Naive thymus-derived CD4-positive, alpha-beta T cell (primary cell): ENCODE measurements at regions not wholly inside any gene's neighbourhood (a gene's known extent, or its start where the extent isn't known, plus 50 kb on each side); places are given as distances from the start of the nearest gene placed in this dataset.

Source experiments
- ATAC-seq: fragments of 150-1000 bp; cut with Tn5 transposase; 2 replicates; pipeline ENCODE4 v1.10.0; 2021; ENCODE audit warnings: mild to moderate bottlenecking, moderate library complexity
- CTCF ChIA-PET: fragments of 350-600 bp; sonication (Branson Sonifier 250); formaldehyde crosslinking; loops from one replicate; lab custom pipeline; 2021; ENCODE audit warnings: antibody characterized with exemption; lab: Charles Lee
- POLR2A ChIA-PET: fragments of 350-600 bp; sonication (Branson Sonifier 250); formaldehyde crosslinking; loops from one replicate; lab custom pipeline; 2021; ENCODE audit warnings: antibody characterized with exemption, inconsistent platforms; lab: Charles Lee
- DNase-seq, 9 donors: peaks; one replicate each; pipeline versions ENCODE4 v3.0.0 to v3.0.0-alpha.2; 2020 to 2022; ENCODE audit warnings: mixed read lengths in 1 of 9
- H3K27ac ChIP-seq: one replicate; pipeline ENCODE4 v1.7.0; 2013; ENCODE audit warnings: mild to moderate bottlenecking, low read depth, low read length, moderate library complexity
- H3K27me3 ChIP-seq, 2 donors: one replicate each; pipeline ENCODE4 v1.7.0; 2013; ENCODE audit warnings: low read length in 2 of 2, mild to moderate bottlenecking in 2 of 2, moderate library complexity in 2 of 2; ENCODE audit not compliant: control insufficient read depth in 2 of 2, insufficient read depth in 2 of 2
- H3K36me3 ChIP-seq, 3 experiments: 1 replicate in 2 of 3; 2 replicates in 1 of 3; pipeline ENCODE4 v1.7.0; 2013; ENCODE audit warnings: low read length in 3 of 3, mild to moderate bottlenecking in 3 of 3, moderate library complexity in 1 of 3; ENCODE audit not compliant: insufficient read depth in 3 of 3, control insufficient read depth in 2 of 3
- H3K4me1 ChIP-seq, 2 donors: one replicate each; pipeline ENCODE4 v1.7.0; 2013; ENCODE audit warnings: low read length in 2 of 2, mild to moderate bottlenecking in 2 of 2, moderate library complexity in 1 of 2; ENCODE audit not compliant: control insufficient read depth in 2 of 2, insufficient read depth in 2 of 2
- H3K4me3 ChIP-seq: 2 replicates; pipeline ENCODE4 v1.7.0; 2013; ENCODE audit warnings: mild to moderate bottlenecking, low read length
- H3K9me3 ChIP-seq, 3 experiments: 1 replicate in 2 of 3; 2 replicates in 1 of 3; pipeline ENCODE4 v1.7.0; 2013; ENCODE audit warnings: low read length in 3 of 3; ENCODE audit not compliant: control insufficient read depth in 2 of 3
- H3K27ac Mint-ChIP-seq, 9 donors: one replicate each; pipeline ENCODE4 v1.8.0; 2020 to 2022; ENCODE audit warnings: mixed read lengths in 9 of 9, mild to moderate bottlenecking in 8 of 9, moderate library complexity in 5 of 9, inconsistent platforms in 2 of 9
- H3K27me3 Mint-ChIP-seq, 5 donors: one replicate each; pipeline ENCODE4 v1.8.0; 2021 to 2022; ENCODE audit warnings: mixed read lengths in 5 of 5, mild to moderate bottlenecking in 1 of 5
- H3K36me3 Mint-ChIP-seq, 5 donors: one replicate each; pipeline ENCODE4 v1.8.0; 2020 to 2022; ENCODE audit warnings: mixed read lengths in 5 of 5, mild to moderate bottlenecking in 3 of 5, inconsistent platforms in 1 of 5
- H3K4me1 Mint-ChIP-seq, 7 donors: one replicate each; pipeline ENCODE4 v1.8.0; 2020 to 2022; ENCODE audit warnings: mixed read lengths in 7 of 7, mild to moderate bottlenecking in 3 of 7, inconsistent platforms in 1 of 7
- H3K4me3 Mint-ChIP-seq, 10 donors: one replicate each; pipeline ENCODE4 v1.8.0; 2020 to 2022; ENCODE audit warnings: mild to moderate bottlenecking in 10 of 10, mixed read lengths in 10 of 10, moderate library complexity in 6 of 10, inconsistent platforms in 2 of 10
- H3K9me3 Mint-ChIP-seq, 11 donors: one replicate each; pipeline ENCODE4 v1.8.0; 2020 to 2022; ENCODE audit warnings: mixed read lengths in 11 of 11, mild to moderate bottlenecking in 4 of 11, inconsistent platforms in 1 of 11, moderate library complexity in 1 of 11
- intact Hi-C, 2 donors: fragments of 100-400 bp; cut with micrococcal nuclease; formaldehyde crosslinking; loops; one replicate each; pipeline ENCODE4 v1.15.1; 2023

- Histone ChIP-seq H3K27ac (no peak overlapping the region), H3K36me3 (no peaks in the 10 kb centered on the region), H3K27me3 (no peaks in the 10 kb centered on the region), H3K4me3 (no peak overlapping the region), H3K9me3 (no peaks in the 10 kb centered on the region), H3K4me1 (no peaks in the 10 kb centered on the region)
- Mint-ChIP-seq H3K4me1 (peaks cover 0 to under 1% (median 0%) of the 10 kb centered on the region in 7 donors), H3K27ac (no peak overlapping the region), H3K27me3 (peaks cover 0 to 3% (median 0%) of the 10 kb centered on the region in 5 donors), H3K36me3 (peaks cover 0 to 5% (median 0%) of the 10 kb centered on the region in 5 donors), H3K9me3 (no peaks in the 10 kb centered on the region), H3K4me3 (no peak overlapping the region)
- CTCF ChIA-PET: no interaction called here
- no peak for DNase-seq
- intact Hi-C loops: no loop called here
- POLR2A ChIA-PET: no interaction called here
- ATAC-seq: no peak
These were observed 59.6 kb upstream of the NDUFV2 start for GRCh38 chr18:9042766-9043481.

GRCh38 chr18:9043581-9043980 is 58.9 kb upstream of the NDUFV2 start:
- CTCF ChIA-PET: no interaction called here
- no peak overlapping the region for H3K27ac Mint-ChIP-seq

GRCh38 chr18:9047715-9048114 is 54.8 kb upstream of the NDUFV2 start:
- ChIA-PET POLR2A (no interaction called here), CTCF (interaction anchor here (0.7 kb wide), 1 partner anchor 63 kb away, joined by 3 read pairs; no protein-coding TSS in a partner anchor)
- Mint-ChIP-seq H3K9me3 (peaks cover 0 to 37% (median 12%) of the 10 kb centered on the region in 11 donors), H3K27me3 (peaks cover 0 to 4% (median 0%) of the 10 kb centered on the region in 5 donors), H3K4me3 (no peak overlapping the region), H3K36me3 (peaks cover 0 to 16% (median 5%) of the 10 kb centered on the region in 5 donors), H3K4me1 (peaks cover 0 to 13% (median 0%) of the 10 kb centered on the region in 7 donors), H3K27ac (no peak overlapping the region)
- DNase-seq (no peak), ATAC-seq (no peak)
- Histone ChIP-seq H3K36me3 (no peaks in the 10 kb centered on the region), H3K4me3 (no peak overlapping the region), H3K27ac (no peak overlapping the region), H3K27me3 (no peaks in the 10 kb centered on the region), H3K4me1 (no peaks in the 10 kb centered on the region), H3K9me3 (no peaks in the 10 kb centered on the region)
- intact Hi-C loops: no loop called here

More at GRCh38 chr18:9043581-9043980, 58.9 kb upstream of the NDUFV2 start:
- H3K9me3 Mint-ChIP-seq: no peaks in the 10 kb centered on the region
- Histone ChIP-seq H3K27ac (no peak overlapping the region), H3K4me1 (no peaks in the 10 kb centered on the region), H3K27me3 (no peaks in the 10 kb centered on the region), H3K4me3 (no peak overlapping the region), H3K9me3 (no peaks in the 10 kb centered on the region), H3K36me3 (no peaks in the 10 kb centered on the region)
- DNase-seq (no peak), ATAC-seq (no peak)
- H3K4me3 Mint-ChIP-seq: no peak overlapping the region
- H3K27me3 Mint-ChIP-seq: peaks cover 0 to 3% (median 0%) of the 10 kb centered on the region in 5 donors
- peaks cover 0 to 7% (median 0%) of the 10 kb centered on the region in 7 donors for H3K4me1 Mint-ChIP-seq
- H3K36me3 Mint-ChIP-seq: peaks cover 0 to 5% (median 0%) of the 10 kb centered on the region in 5 donors
- intact Hi-C loops: no loop called here
- POLR2A ChIA-PET: no interaction called here

GRCh38 chr18:9048236-9048635 is 54.3 kb upstream of the NDUFV2 start:
- ChIA-PET POLR2A (no interaction called here), CTCF (no interaction called here)
- intact Hi-C loops: no loop called here
- Mint-ChIP-seq H3K27me3 (peaks cover 0 to 4% (median 0%) of the 10 kb centered on the region in 5 donors), H3K36me3 (peaks cover 0 to 16% (median 6%) of the 10 kb centered on the region in 5 donors), H3K9me3 (peaks cover 0 to 43% (median 16%) of the 10 kb centered on the region in 11 donors), H3K27ac (no peak overlapping the region), H3K4me1 (peaks cover 0 to 13% (median 0%) of the 10 kb centered on the region in 7 donors), H3K4me3 (no peak overlapping the region)
- H3K36me3 ChIP-seq: no peaks in the 10 kb centered on the region
- no peak overlapping the region for H3K27ac ChIP-seq
- no peaks in the 10 kb centered on the region for H3K27me3 ChIP-seq
- no peak overlapping the region for H3K4me3 ChIP-seq
- DNase-seq: no peak
- no peak for ATAC-seq
- H3K9me3 ChIP-seq: no peaks in the 10 kb centered on the region
- H3K4me1 ChIP-seq: no peaks in the 10 kb centered on the region

- Mint-ChIP-seq H3K4me1 (peaks cover 0 to 13% (median 0%) of the 10 kb centered on the region in 7 donors), H3K27ac (no peak overlapping the region), H3K4me3 (no peak overlapping the region), H3K27me3 (peaks cover 0 to 4% (median 0%) of the 10 kb centered on the region in 5 donors), H3K36me3 (peaks cover 0 to 16% (median 6%) of the 10 kb centered on the region in 5 donors), H3K9me3 (peaks cover 0 to 47% (median 16%) of the 10 kb centered on the region in 11 donors)
- CTCF ChIA-PET: no interaction called here
- POLR2A ChIA-PET: no interaction called here
- intact Hi-C loops: no loop called here
- Histone ChIP-seq H3K9me3 (no peaks in the 10 kb centered on the region), H3K4me1 (no peaks in the 10 kb centered on the region), H3K36me3 (no peaks in the 10 kb centered on the region), H3K27ac (no peak overlapping the region), H3K4me3 (no peak overlapping the region), H3K27me3 (no peaks in the 10 kb centered on the region)
- DNase-seq: no peak
- no peak for ATAC-seq
These were observed 53.5 kb upstream of the NDUFV2 start for GRCh38 chr18:9048808-9049494.

- ATAC-seq (no peak), DNase-seq (no peak)
- Histone ChIP-seq H3K4me3 (no peak overlapping the region), H3K9me3 (no peaks in the 10 kb centered on the region), H3K27ac (no peak overlapping the region), H3K27me3 (no peaks in the 10 kb centered on the region), H3K4me1 (no peaks in the 10 kb centered on the region), H3K36me3 (no peaks in the 10 kb centered on the region)
- intact Hi-C loops: no loop called here
- peaks cover 0 to 47% (median 16%) of the 10 kb centered on the region in 11 donors for H3K9me3 Mint-ChIP-seq
- H3K4me1 Mint-ChIP-seq: peaks cover 0 to 13% (median 0%) of the 10 kb centered on the region in 7 donors
- H3K27ac Mint-ChIP-seq: no peak overlapping the region
- ChIA-PET CTCF (no interaction called here), POLR2A (no interaction called here)
- peaks cover 0 to 4% (median 0%) of the 10 kb centered on the region in 5 donors for H3K27me3 Mint-ChIP-seq
- H3K36me3 Mint-ChIP-seq: peaks cover 0 to 14% (median 6%) of the 10 kb centered on the region in 5 donors
- H3K4me3 Mint-ChIP-seq: no peak overlapping the region
These were observed 53.0 kb upstream of the NDUFV2 start for GRCh38 chr18:9049495-9049809.
